ENCODE measurements at regions not wholly inside any gene's neighbourhood (a gene's known extent, or its start where the extent isn't known, plus 50 kb on each side); places are given as distances from the start of the nearest gene placed in this dataset.

DNA sequence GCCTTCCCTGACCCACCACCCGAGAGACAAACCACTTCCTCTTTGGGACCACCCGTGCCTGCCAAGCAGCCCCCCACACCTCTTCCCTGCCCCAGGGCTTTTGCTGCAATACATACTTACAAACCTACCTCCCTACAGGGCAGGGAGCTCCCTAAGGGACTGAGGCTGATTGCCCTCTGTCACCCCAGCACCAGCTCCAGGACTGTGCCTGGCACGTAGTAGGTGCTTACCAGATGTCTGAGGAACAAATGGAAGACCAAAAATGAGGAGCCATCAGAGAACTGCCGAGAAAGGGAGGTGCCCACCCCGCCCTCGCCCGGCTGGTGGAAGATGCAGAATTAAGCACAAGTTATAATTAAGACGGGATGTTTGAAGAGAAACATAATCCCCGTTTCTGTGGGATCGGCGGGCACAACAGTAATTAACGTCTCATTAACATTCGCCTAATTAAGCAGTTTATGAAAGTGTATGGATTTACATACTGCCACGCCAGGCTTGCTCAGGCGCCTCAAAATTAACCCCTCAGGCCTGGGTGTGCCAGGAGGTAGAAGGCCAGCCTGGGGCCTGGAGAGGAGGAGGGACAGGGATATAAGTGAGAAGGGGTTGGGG lies 130.1 kb upstream of the LINGO1 start:
- Histone ChIP-seq H4K5ac (ENCODE audit: insufficient read length, low read depth, low read length) (no peak overlapping the region), H4K91ac (replicated peaks; ENCODE audit: insufficient read length, low read length) (no peak overlapping the region), H3K9me3 (ENCODE audit: insufficient read depth in 2 of 2, low read depth in 1 of 2, low read length in 1 of 2) (no peaks in the 10 kb centered on the region), H3K56ac (replicated peaks; ENCODE audit: insufficient read length, low read depth, low read length) (no peak overlapping the region), H3K27ac (ENCODE audit: low read depth, low read length) (no peak overlapping the region), H4K8ac (ENCODE audit: extremely low read depth, insufficient read depth, low read length) (no peak overlapping the region), H3K4ac (replicated peaks; ENCODE audit: insufficient read length, low read depth, low read length) (no peak overlapping the region), H3K18ac (ENCODE audit: extremely low read depth, low read length) (no peak overlapping the region), H2AK5ac (ENCODE audit: low read depth, low read length) (no peak overlapping the region), H3K79me1 (ENCODE audit: low read depth, low read length) (no peaks in the 10 kb centered on the region), H3K14ac (ENCODE audit: insufficient read length) (no peak overlapping the region), H3K79me2 (ENCODE audit: control insufficient read depth in 1 of 2, insufficient read depth in 2 of 2, low read length in 2 of 2) (no peaks in the 10 kb centered on the region), H2AFZ (ENCODE audit: low read length) (no peak overlapping the region), H3K36me3 (ENCODE audit: control insufficient read depth in 2 of 4, insufficient read depth in 4 of 4, low read length in 3 of 4) (no peaks in the 10 kb centered on the region), H2BK20ac (ENCODE audit: low read length) (no peak overlapping the region), H2BK5ac (ENCODE audit: low read depth, low read length) (no peak overlapping the region), H2BK15ac (ENCODE audit: low read length) (no peak overlapping the region), H3K23ac (ENCODE audit: insufficient read length) (no peak overlapping the region), H4K20me1 (replicated peaks in 1 of 2; ENCODE audit: control insufficient read depth in 1 of 2, insufficient read depth in 2 of 2, low read length in 2 of 2) (no peaks in the 10 kb centered on the region), H3K27me3 (replicated peaks in 1 of 4; ENCODE audit: control insufficient read depth in 3 of 4, extremely low read depth in 1 of 4, insufficient read depth in 3 of 4, low read length in 3 of 4) (no peaks in the 10 kb centered on the region), H2BK120ac (replicated peaks; ENCODE audit: low read depth, low read length) (no peak overlapping the region), H3K4me3 (ENCODE audit: extremely low read depth in 1 of 4, insufficient read depth in 2 of 4, low read depth in 3 of 4, low read length in 4 of 4) (no peak overlapping the region), H3K9ac (replicated peaks in 1 of 4; ENCODE audit: extremely low read depth in 1 of 4, low read depth in 3 of 4, low read length in 3 of 4) (no peak overlapping the region), H2BK12ac (ENCODE audit: low read depth, low read length) (no peak overlapping the region), H3K23me2 (ENCODE audit: low read depth, low read length) (no peaks in the 10 kb centered on the region), H3K4me2 (ENCODE audit: insufficient read depth in 1 of 2, low read depth in 2 of 2, low read length in 2 of 2) (no peak overlapping the region), H3K4me1 (replicated peaks in 1 of 4; ENCODE audit: control insufficient read depth in 3 of 4, insufficient read depth in 4 of 4, low read length in 3 of 4) (peaks cover under 1 to 5% (median 5%) of the 10 kb centered on the region in 4 experiments)
- CTCF ChIA-PET (ENCODE audit: partially characterized antibody) = interaction anchor here (1.0 to 2.5 kb wide), 5 partner anchors 22 to 145 kb away, joined by 3 to 7 read pairs (median 3); no protein-coding TSS in a partner anchor
- WGBS, 2 experiments (ENCODE audit: extremely low coverage in 1 of 2, insufficient coverage in 1 of 2, insufficient read length in 1 of 2, insufficient replicate concordance in 2 of 2, low coverage in 1 of 2, low lambda C conversion rate in 2 of 2, missing lambda C conversion rate in 1 of 2) = 85% methylated on average over 15 of the region's 15 CpGs; no CpG with 5 or more reads in 1 of the 2 experiments
- no peak for DNase-seq (ENCODE audit: low read depth in 1 of 2, low spot score in 2 of 2)
- TF ChIP-seq BCL11A (IDR thresholded peaks at IDR 0.05; ENCODE audit: low read depth in 2 of 2, low read length in 2 of 2) (no peak), EGR1 (IDR thresholded peaks at IDR 0.05; ENCODE audit: borderline replicate concordance, low read depth, low read length) (no peak), FOSL1 (IDR thresholded peaks at IDR 0.05; ENCODE audit: insufficient read depth, low read depth, low read length) (no peak), RFX5 (IDR thresholded peaks at IDR 0.05; ENCODE audit: borderline replicate concordance, low read depth, low read length) (no peak), RAD21 (IDR thresholded peaks at IDR 0.05 in 1 of 2, conservative IDR thresholded peaks at IDR 0.05 in 1 of 2; ENCODE audit: low read depth in 2 of 2, low read length in 2 of 2) (no peak), BRCA1 (IDR thresholded peaks at IDR 0.05; ENCODE audit: low read depth, low read length) (no peak), MAFK (IDR thresholded peaks at IDR 0.05; ENCODE audit: low read depth, low read length) (no peak), CHD1 (IDR thresholded peaks at IDR 0.05; ENCODE audit: low read depth, low read length) (no peak)
- TF ChIP-seq, protein P1, sequence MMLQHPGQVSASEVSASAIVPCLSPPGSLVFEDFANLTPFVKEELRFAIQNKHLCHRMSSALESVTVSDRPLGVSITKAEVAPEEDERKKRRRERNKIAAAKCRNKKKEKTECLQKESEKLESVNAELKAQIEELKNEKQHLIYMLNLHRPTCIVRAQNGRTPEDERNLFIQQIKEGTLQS (IDR thresholded peaks at IDR 0.05; ENCODE audit: insufficient read depth, low read depth, low read length) = no peak
- POLR2A ChIA-PET (ENCODE audit: partially characterized antibody) = no interaction called here
- FAIRE-seq = no peak

Measured in H1 (cell line).